Stimulated activated CD4-positive, alpha-beta T cell treated with anti-CD3 and anti-CD28 coated beads, Interleukin-15, amount 100 ng/mL, for 24 hours (primary cell): ENCODE measurements at regions not wholly inside any gene's neighbourhood (a gene's known extent, or its start where the extent isn't known, plus 50 kb on each side); places are given as distances from the start of the nearest gene placed in this dataset.
"Not testable (repeated sequence)": the region's sequence is repeated elsewhere in the genome, so short reads cannot be mapped to it uniquely, and the experiment has no call there.

Source experiments
- DNase-seq: peaks from one replicate; pipeline ENCODE4 v3.0.0-alpha.2; 2020

DNA sequence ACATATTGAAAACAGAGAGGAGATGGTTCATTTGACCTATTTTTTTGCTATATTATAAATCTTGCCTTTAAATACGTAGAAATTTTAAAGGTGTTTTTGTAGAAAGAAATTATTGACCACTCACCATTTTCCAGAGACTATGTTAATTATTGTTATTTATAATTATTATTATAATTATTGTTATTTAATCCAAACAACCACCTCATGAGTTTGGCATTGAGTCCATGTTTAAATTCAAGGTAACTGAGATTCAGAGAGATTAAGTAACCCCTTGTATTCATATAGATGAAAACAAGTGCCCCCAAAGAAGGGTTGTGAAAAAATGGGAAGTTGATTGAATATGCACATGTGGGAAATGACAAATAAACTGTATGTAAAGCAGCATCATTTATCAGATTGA is 692.5 kb upstream of the MIR17HG start:
- no peak for DNase-seq

DNA sequence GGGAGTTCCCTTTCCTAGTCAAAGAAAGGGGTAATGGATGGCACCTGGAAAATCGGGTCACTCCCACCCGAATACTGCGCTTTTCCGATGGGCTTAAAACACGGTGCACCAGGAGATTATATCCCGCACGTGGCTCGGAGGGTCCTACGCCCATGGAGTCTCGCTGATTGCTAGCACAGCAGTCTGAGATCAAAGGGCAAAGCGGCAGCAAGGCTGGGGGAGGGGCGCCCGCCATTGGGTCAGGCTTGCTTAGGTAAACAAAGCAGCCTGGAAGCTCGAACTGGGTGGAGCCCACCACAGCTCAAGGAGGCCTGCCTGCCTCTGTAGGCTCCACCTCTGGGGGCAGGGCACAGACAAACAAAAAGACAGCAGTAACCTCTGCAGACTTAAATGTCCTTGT is 683.3 kb upstream of the MIR17HG start:
- not testable (repeated sequence) for DNase-seq

DNA sequence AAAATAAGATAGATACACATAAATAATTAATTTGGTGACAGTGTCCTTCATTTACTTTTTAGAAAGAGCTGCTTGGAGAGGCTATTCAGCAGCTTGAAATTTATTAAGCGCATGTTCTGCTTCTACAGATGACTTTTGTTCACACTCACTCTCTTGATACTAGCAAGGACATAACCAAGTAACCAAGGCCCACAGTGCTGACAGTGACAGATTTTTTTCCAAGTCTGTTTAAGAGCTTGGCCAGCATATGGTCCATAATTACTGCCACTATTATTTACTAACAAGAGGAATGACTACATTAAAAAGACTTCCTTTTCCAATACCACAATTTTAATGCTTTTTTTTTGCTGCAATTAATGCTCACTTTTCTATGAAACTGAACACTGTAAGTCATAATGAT is 673.7 kb upstream of the MIR17HG start:
- no peak for DNase-seq

DNA sequence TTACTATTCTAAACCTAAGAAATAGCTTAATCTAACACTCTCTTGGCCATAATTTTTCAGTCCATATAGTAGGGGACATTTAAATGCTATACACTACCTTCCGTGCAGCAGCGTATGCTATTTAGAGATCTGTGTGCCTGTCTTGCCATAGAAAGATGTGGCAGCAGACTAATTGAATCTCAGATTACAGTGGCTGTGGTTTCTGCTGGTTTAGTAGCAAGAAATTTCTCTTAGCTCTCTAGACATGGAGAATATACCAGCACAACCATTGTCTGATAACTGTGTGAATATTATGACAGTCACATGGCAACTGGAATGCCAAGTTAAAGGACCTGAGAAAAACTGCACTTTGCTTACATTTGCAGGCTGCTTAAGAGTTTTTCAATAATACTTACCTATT is 672.4 kb upstream of the MIR17HG start:
- DNase-seq: no peak

DNA sequence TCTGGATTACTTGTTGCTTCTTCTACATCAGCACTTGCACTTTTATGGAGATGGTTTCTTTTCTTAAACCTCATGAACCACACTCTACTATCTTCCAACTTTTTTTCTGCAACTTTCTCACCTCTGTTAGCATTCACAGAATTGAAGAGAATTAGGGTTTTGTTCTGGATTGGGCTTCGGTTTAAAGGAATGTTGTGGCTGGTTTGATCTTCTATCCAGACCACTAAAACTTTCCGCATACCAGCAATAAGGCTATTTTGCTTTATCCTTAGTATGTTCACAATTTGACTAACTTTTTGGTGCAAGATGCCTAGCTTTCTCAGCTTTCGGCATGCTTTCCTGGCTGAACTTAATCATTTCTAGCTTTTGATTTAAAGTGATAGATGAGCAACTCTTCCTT is 666.7 kb upstream of the MIR17HG start:
- no peak for DNase-seq

DNA sequence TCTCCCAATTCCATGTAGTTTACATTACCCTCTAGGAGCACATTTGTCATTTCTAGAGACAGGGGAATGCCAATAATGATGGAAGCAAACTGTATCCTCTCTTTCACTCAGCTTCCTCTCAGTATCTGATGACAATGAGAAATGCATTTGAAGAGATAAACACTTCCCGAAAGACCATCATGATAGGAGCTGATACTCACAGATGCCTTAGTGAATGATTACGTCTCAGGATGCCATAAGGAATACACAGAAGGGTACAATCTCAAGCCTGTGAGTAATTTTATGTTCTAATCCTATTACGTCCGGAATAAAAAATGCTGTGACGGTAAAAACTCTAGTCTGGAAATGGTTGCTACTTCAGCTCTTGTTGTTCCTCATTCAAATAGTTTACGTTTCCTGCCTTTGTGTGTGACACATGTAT is 663.8 kb upstream of the MIR17HG start:
- no peak for DNase-seq

DNA sequence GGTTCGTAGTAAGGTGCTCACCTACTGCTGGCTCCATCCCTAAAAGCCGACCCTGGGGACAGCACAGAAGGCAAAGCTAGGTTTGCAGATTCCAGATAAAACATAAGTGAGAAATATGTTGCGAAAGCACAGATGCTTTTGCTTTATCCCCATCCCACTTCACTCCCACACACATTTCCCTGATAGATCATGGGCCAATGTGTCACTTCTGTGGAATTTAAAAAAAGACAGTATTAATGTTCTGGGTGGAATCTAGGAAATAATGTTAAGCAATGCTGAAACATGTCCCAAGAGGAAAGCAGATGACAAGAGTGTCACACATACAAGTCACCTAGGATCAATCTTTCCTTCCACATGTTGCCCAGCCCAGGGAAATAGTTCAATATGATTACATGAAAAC is 661.0 kb upstream of the MIR17HG start:
- no peak for DNase-seq

DNA sequence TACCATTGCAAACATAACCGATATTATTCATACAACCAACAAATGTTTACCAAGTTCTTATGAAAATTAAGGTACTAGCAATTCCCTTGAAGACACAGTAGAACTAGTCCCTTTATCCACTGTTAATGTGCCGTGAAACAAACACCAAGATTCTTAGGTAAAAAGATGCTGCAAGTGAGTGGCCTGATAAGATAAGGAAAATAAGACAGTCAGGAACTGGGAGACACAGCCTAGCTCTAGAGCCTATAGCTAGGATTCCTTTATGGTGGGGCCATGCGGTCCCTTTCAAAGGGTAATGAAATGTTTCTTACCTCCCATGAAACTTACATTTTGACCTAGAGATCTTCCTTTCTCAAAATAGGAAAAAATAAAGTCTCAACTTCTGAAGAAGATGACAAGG is 658.4 kb upstream of the MIR17HG start:
- no peak for DNase-seq

DNA sequence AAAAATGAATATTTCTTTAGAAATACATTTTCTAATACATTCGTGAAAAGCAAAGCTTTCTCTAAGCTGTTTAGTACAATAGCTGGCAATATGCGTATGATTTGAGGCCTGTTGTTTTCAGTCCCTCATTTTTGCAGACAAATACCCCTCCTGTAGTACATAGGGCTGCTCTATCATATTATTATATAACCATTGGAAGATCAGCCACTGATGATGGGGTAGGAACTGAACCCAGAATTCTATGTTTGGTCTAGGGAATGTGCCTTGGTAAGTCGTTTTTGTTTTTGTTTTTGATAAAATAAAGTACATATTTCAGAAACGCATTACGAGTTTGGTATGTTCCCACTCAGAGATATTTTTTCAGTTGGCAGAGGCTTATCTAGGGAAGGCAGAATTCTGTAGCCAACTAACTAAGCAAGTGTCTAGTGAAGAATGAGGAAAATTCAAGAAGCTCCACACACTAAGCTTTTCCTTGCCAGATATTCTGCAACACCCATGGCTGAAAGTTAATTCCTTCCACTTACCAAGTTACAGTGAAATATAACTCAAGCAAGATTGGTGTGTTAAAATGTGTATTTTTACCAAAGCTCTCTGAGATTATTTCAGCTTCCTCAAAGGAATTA is 656.9 kb upstream of the MIR17HG start:
- DNase-seq: no peak

DNA sequence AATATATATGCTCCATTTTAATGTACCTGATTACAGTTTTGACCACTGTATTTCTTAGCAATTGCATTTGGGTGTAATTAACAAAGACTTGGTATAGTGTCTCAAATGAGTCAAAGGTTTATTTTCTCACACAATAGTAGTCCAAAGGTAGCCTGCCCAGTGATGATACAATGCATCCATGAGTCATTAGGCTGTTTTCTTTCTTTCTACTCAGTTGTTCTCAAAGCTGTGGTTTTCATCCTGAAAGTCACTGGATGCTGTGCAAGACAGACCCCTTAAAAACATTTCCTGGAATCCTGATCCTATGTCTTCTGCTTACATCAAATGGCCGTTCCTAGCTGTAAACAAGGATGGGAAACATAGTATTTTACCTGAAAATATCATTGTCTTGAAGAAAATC is 651.2 kb upstream of the MIR17HG start:
- DNase-seq: no peak

DNA sequence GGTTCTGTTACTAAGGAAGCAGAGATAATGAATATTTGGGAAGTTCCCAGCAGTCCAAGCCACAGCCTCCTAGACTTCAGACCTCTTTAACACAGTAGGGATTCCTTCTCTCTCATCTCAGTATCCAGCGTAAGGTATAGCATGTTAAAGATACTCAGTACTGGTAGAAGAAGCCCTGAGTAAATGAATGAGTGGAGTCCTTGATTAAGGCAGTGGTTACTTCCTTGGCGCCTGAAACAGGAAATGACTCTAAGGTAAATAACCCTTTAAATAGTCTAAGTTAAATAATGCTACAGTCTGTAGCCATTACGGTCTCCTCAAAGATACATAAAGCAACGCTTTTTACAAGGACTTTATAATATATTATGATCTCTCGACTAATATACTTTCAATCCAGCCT is 650.8 kb upstream of the MIR17HG start:
- no peak for DNase-seq

DNA sequence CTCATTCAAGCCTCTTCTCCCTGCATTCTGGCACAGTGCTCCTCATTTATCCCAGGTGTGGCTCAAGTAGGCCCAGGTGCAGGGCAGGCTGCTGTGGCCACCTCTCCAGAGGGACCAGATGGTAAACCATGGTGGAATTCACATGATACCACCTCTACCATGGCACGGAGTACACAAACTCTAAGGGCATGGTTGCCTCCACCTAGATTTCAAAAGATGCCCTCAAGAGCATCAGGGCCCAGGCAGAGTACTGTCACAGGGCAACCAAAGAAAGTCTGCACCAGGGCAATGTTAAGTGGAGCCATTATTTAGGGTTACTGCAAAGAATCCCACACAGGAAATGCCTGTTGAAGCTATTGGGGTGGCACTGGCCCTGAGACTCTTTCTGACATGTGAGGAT is 647.1 kb upstream of the MIR17HG start:
- DNase-seq: no peak

DNA sequence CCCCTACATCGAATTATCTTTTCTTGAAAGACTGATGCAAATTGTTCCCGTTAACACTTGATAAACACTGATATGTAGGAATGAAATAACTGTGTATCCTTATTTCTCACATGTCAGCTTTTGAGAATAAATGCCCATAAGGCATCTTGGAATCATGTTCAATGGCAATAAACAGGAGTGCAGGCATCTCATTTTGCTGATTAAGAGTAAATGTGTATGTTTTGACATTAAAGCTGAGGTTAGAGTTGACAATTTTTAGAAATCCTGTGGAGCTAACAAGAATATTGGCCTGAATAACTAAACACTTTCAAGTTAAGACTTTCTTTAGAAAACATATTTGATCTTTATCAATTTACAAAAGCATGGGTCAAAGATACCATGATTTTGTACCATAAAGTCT is 646.2 kb upstream of the MIR17HG start:
- no peak for DNase-seq

DNA sequence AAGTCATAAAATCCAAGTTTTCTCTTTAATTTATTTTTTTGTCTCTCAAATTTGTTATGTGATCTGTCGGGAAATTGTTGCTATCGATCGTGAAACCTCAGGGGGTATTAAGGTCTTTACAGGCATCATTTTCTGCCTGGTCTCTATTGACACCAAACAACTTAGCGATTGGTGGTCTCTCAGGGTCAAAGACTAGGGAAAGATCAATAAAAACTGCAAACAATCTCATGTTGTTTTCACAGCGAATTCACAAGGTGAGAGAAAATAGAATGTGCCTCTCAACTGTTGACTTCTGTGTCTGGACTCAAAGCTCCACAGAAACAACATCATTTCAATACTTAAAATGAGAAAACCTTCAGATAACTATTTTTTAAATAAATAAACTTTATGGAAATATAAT is 645.4 kb upstream of the MIR17HG start:
- no peak for DNase-seq

DNA sequence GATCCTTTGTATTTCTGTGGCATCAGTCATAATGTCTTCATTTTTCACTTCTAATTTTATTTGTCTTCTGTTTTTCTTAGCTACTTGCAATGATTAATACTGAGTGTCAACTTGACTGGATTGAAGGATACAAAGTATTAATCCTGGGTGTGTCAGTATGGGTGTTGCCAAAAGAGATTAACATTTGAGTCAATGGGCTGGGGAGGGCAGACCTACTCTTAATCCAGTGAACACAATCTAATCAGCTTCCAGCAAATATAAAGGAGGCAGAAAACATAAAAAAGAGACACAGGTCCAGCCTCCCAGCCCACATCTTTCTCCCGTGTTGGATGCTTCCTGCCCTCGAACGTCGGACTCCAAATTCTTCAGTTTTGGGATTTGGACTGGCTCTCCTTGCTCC is 640.9 kb upstream of the MIR17HG start:
- no peak for DNase-seq

DNA sequence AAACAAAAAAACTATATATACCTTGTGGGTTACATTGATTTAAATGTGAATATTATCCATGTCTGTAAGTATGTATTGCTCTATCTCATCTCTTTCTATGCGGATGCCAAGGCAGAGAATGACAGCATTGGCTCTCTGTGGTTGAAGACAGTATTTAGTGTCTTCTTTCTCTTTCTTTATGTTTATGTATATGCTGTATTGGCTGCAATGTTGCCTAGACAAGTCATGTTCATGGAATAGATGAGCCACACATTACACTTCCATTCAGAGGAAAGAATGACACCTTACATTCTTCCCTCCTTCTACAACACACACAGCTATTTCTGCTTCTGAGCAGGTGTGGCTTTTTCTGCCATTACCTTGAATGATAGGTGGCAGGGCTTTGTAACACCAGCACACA is 639.4 kb upstream of the MIR17HG start:
- DNase-seq: no peak

DNA sequence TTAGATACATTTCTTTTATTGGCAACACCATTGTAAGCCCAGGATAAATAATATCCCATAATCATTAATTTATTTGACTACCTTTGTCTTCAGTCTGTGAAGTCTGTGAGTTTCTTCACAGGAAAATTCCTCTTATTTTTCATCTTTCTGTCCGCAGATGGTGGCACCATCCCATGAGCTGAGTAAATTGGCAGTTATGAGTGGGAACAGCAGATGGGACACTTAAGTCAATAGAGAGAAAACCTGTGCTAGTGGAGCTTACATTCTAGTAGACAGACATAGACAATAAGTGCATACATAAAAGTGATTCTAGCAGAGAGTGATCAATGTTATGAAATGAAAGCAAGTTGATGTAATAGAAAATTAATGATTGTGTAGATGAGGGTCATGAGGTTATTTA is 638.2 kb upstream of the MIR17HG start:
- DNase-seq: no peak

DNA sequence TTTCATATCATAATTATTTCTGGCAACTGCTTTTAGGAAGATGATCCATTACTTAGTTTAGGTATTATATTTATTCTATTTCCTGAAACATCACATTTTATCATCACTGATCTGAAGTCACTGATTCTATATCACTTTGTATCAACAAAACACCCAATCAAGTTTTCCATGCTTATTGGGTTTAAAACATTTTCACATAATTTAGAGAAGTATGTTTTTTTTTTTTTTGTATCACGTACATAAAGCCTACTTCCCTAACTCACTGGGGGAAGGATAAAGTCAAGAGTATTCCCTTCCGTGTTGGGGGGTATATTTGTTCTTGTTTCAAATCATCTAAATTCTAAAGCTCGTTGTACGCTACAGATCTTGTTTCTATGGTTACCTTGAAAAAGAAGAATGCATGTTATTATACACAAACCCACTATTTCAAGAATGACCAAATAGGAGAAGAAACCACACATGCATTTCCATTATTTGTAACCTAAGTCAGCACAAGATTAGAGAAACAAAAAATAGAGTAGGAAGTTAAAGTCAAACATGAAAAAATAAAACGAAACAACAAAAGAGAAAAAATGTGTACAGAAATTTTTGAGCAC is 637.2 kb upstream of the MIR17HG start:
- no peak for DNase-seq

DNA sequence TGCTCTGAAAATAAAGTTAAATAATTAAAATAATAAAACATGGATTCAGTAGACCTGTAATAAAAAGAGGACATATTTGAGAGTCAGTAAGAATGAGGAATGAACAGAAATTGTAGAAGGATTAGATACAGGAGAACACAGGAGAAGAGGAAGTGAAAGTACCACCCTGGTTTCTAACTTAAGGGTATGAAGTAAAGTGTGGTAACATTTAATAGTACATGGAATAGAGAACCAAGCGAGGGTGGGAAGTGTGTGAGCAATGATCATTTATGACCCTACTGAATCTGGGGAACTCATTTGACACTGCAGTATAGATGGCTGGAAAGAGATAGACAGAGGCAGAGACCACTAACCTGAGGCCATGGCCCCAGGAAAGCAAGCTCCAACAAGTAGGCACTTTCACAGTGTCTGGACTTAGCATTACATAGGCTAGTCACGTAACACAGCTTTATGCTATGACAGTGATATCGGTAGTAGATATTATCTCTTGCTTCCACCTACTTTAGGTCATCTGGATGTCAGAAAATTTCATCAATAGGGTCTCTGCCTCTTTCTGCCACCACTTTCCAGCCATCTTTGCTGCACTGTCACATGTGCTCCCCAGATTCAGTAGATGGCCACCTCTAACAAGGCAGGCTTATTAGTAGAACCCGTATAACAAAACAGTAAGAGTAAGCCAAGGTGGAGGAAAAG is 633.9 kb upstream of the MIR17HG start:
- no peak for DNase-seq

DNA sequence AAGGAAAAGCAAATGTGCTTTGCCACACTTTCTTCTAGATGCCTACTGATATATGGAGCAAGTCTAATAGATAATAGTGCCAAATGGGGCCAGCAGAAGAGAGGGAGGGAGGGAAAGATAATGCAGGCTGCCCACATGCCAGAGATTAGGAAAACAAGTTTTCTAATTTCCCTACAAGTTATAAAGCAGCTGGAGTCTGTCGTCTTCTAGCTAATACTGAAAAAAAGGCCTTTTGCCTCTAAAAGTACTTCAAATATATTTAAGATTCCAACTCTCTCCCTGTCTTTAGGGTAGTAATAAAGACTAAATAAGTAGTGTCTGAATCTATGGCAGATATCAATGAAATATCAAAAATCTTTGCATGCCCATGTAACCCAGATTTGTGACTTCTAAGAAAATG is 632.0 kb upstream of the MIR17HG start:
- DNase-seq: no peak

DNA sequence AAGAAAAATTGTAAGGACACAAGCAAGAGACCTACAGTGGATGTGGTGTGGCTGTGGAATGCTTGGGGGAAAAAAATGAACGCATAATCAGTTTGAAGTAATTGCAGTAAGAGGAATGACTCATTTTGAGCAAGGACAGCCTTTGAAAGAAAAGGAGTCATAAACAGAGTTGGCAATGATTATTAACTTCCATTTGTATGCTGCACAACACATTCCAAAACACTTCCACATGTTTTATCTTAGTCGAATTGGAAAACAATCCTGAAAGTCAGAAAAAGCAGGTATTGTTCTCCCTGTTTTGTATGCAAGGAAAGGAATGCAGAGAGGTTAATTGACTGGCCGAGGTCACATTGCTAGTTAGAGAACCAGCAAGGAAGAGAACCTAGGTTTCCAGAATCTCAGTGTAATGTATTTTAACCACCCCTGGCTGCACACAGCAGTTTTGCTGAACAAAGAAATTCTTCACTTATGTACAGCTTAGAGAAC is 630.0 kb upstream of the MIR17HG start:
- no peak for DNase-seq

DNA sequence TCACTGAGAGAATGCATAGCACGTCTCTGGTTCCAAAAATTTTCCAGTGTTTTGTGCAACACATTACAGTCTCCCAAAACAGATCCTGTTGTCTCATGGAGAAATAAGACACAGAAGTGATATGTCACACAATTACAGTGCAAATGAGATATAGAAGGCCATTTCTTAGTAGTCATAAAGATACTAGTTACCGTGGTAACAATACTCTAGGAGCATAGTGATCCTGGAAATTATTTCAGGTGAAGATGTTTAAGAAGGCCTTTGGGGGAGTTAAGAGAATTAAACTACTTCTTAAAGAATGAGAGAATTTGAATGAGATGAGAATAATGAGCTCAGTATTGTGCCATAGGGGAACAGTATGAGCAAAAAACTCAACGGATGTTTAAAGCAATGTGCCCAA is 628.0 kb upstream of the MIR17HG start:
- no peak for DNase-seq

DNA sequence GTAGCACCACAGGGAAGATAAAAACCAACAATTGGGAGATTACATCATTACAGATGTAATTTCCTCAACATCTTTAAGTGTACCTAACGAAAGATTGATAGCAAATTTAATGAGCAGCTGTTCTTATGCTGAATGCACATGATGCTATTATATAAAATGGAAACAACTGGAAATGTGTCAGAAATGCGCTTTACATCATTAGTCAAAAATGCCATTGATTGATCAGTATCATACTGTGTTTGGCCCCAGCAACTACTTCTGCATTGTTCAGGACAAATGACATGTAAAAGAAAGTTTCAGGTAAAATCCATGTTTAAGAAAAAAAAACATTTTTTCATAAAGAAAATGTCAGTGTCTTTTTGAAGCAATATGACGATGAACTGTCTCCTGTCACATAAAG is 625.5 kb upstream of the MIR17HG start:
- no peak for DNase-seq

DNA sequence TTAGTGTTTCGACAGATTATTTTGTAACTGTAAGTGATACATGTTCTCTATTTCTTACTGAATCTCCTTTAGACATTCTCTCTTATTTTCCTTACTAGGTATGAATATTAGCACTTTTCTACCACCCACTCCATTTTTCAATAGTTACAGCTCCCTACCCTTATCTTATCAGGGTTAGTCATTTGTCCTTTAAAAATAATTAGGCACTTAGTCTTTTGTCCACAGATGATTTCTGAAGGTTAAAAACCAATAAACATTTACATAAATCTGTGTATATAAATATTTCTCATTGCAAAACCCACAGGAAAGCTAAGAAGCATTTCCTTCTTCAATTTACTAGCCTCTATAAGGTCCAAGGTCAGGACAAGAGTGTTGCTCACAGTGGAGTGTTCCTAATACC is 624.1 kb upstream of the MIR17HG start:
- DNase-seq: no peak

DNA sequence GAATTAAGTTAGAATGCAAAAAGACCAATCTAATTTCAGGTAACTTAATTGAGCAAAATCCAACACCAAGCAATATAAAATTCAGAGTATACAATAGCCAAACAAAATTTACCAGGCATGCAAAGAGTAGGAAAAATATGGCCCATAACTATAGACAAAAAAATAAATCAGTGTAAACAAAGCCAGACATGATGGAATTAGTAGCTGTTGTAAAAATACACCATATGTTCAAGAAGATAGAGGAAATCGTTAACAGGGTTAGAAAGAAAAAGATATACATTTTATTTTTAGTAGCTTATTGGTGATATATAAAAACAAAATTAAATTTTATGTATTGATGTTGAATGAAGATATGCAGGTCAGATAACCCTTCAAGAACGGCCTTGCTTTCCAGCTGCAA is 621.1 kb upstream of the MIR17HG start:
- no peak for DNase-seq
